NT2/D1 (cell line): ENCODE measurements at regions not wholly inside any gene's neighbourhood (a gene's known extent, or its start where the extent isn't known, plus 50 kb on each side); places are given as distances from the start of the nearest gene placed in this dataset.

Experiments used
- DNase-seq: peaks from one replicate; pipeline ENCODE4 v3.0.0-alpha.2; 2011; ENCODE audit warnings: low read depth, low spot score
- H3K27me3 ChIP-seq: 2 replicates; pipeline ENCODE4 v1.6.0; 2011; ENCODE audit warnings: mild to moderate bottlenecking; ENCODE audit not compliant: insufficient read length, insufficient read depth
- H3K36me3 ChIP-seq: 2 replicates; pipeline ENCODE4 v1.6.1; 2011; ENCODE audit warnings: mild to moderate bottlenecking, low read length, mixed read lengths; ENCODE audit not compliant: insufficient read depth, insufficient read length
- H3K4me1 ChIP-seq: 2 replicates; pipeline ENCODE4 v1.5.1; 2011; ENCODE audit not compliant: insufficient read depth, insufficient read length
- H3K4me3 ChIP-seq: 2 replicates; pipeline ENCODE4 v1.5.1; 2011; ENCODE audit warnings: low read depth; ENCODE audit not compliant: insufficient read length
- H3K9ac ChIP-seq: 2 replicates; pipeline ENCODE4 v1.6.0; 2011; ENCODE audit warnings: low read depth; ENCODE audit not compliant: insufficient read length
- H3K9me3 ChIP-seq: 2 replicates; pipeline ENCODE4 v1.5.1; 2011; ENCODE audit warnings: mild to moderate bottlenecking, low read length; ENCODE audit not compliant: insufficient read depth
- SUZ12 ChIP-seq: IDR thresholded peaks from 2 replicates; pipeline ENCODE4 v1.6.1; 2011; ENCODE audit not compliant: insufficient read length, insufficient read depth; ENCODE audit errors: extremely low read depth
- YY1 ChIP-seq: IDR thresholded peaks from 2 replicates; pipeline ENCODE4 v1.6.1; 2011; ENCODE audit not compliant: insufficient read length, insufficient read depth
- ZNF274 ChIP-seq: IDR thresholded peaks from 2 replicates; pipeline ENCODE4 v1.6.1; 2011; ENCODE audit warnings: mild to moderate bottlenecking, low read depth, low read length

DNA sequence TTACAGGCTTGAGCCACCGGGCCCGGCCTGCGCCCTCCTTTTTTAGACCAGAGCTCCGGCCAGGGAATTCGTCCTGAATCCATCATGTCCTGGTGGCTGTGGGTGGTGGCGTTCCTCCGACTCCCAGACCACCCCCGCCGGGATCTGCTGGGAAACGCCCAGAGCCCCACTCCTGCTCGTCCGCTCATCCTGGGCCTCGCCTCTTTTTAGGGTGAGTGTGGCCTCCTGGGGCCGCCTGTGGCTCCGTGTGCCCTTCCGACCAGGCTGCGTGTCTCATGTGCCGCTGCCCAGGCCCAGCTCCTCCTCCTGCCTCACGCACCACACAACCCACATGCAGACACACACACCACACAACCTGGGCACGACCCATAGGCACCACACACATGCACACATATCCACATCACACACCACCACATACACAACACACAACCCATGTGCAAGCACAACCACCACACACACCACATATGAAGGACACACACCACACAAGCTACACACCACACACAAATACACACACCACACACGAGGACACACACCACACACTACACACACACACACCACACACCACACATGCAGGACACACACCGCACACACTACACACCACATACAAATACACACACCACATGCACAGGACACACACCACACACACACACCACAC lies 946.2 kb downstream of the BRD1 start:
- no peak overlapping the region for H3K4me3 ChIP-seq
- H3K4me1 ChIP-seq, result no peaks in the 10 kb centered on the region
- no peaks in the 10 kb centered on the region for H3K9me3 ChIP-seq
- H3K36me3 ChIP-seq, result no peaks in the 10 kb centered on the region
- no peak for TF ChIP-seq ZNF274
- TF ChIP-seq YY1, result no peak
- TF ChIP-seq SUZ12, result no peak
- H3K9ac ChIP-seq, result no peak overlapping the region
- no peak for DNase-seq
- no peaks in the 10 kb centered on the region for H3K27me3 ChIP-seq

DNA sequence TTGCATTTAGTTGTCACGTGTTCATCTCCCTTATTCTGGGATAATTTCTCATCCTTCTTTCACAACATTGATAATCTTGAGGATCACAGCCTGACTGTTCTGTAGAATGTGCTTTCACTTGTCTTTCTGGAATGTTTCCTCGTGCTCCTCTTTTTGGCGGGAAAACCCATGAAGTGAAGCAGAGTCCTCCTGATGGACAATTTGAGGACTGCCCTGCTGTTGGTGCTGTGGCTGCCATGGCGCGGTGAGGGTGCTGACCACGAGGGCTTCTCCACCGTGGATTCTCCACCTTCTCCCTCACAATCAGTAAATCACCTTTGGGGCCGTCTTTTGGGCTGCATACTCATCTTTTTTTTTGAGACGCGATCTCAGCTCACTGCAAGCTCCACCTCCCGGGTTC lies 946.9 kb downstream of the BRD1 start:
- Histone ChIP-seq H3K36me3 (no peaks in the 10 kb centered on the region), H3K4me1 (no peaks in the 10 kb centered on the region), H3K9ac (no peak overlapping the region), H3K4me3 (no peak overlapping the region), H3K9me3 (no peaks in the 10 kb centered on the region), H3K27me3 (no peaks in the 10 kb centered on the region)
- no peak for DNase-seq
- TF ChIP-seq ZNF274 (no peak), SUZ12 (no peak), YY1 (no peak)

DNA sequence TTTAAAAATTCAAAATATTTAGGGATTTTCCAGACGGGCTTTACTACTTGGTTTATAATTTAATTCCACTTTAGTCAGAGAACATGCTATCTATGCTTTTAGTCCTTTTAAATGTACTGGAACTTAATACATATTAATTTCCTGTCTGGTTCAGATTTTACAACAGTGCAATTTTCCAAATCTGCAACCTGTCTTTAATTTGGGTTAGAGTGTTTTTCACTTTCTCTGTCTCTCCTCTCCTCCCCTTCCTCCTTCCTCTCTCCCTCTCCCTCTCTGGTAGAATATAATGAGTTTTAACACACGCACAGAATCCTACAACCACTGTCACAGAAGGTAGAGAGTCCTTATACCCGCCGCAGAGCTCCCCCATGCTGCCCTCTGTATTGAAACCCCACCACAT lies 950.7 kb downstream of the BRD1 start:
- Histone ChIP-seq H3K36me3 (no peaks in the 10 kb centered on the region), H3K9me3 (no peaks in the 10 kb centered on the region), H3K4me1 (no peaks in the 10 kb centered on the region), H3K9ac (no peak overlapping the region), H3K27me3 (no peaks in the 10 kb centered on the region), H3K4me3 (no peak overlapping the region)
- TF ChIP-seq SUZ12 (no peak), ZNF274 (no peak)
- no peak for DNase-seq

DNA sequence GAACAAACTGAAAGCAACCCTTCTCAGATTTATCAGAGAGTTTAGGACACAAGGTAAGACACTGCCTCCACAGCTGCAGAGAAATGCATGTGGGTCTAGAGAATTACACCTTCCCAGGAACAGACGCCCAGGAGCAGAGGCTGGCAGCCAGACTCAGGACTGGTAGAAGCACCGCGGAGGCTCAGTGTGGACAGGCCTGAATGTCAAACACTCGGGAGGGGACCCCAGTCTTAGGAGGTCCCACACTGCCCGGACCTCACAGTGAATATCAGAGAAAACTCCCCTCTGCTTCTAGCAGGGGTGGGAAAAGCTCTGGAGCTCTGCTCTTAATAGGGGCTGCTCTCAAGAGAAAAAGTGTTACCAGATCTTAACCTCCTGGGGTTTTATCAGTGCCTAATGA lies 952.7 kb downstream of the BRD1 start:
- no peak for DNase-seq
- no peaks in the 10 kb centered on the region for H3K27me3 ChIP-seq
- no peaks in the 10 kb centered on the region for H3K4me1 ChIP-seq
- no peak overlapping the region for H3K4me3 ChIP-seq
- H3K9me3 ChIP-seq, result no peaks in the 10 kb centered on the region
- no peak overlapping the region for H3K9ac ChIP-seq
- H3K36me3 ChIP-seq, result no peaks in the 10 kb centered on the region
- TF ChIP-seq SUZ12, result no peak

DNA sequence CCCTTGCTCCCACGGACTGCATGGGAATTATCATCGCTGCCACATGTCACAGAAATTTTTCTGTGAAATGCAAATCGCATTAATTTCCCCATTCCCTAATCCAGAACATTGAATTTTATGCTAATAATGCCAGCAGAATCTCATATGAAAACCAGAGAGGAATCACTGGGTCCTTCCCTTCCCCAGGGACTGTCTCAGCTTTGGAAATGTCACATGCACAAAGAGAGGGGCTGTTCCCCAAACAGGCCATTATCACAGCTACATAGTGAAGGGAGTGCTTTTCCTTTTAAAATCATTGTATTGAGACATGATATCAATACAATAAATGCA lies 954.5 kb downstream of the BRD1 start:
- no peak for DNase-seq
- H3K36me3 ChIP-seq, result no peaks in the 10 kb centered on the region
- TF ChIP-seq SUZ12 (no peak), ZNF274 (no peak)
- H3K9ac ChIP-seq, result no peak overlapping the region
- no peak overlapping the region for H3K4me3 ChIP-seq
- H3K4me1 ChIP-seq, result peaks cover 3% of the 10 kb centered on the region
- no peaks in the 10 kb centered on the region for H3K9me3 ChIP-seq
- no peaks in the 10 kb centered on the region for H3K27me3 ChIP-seq

DNA sequence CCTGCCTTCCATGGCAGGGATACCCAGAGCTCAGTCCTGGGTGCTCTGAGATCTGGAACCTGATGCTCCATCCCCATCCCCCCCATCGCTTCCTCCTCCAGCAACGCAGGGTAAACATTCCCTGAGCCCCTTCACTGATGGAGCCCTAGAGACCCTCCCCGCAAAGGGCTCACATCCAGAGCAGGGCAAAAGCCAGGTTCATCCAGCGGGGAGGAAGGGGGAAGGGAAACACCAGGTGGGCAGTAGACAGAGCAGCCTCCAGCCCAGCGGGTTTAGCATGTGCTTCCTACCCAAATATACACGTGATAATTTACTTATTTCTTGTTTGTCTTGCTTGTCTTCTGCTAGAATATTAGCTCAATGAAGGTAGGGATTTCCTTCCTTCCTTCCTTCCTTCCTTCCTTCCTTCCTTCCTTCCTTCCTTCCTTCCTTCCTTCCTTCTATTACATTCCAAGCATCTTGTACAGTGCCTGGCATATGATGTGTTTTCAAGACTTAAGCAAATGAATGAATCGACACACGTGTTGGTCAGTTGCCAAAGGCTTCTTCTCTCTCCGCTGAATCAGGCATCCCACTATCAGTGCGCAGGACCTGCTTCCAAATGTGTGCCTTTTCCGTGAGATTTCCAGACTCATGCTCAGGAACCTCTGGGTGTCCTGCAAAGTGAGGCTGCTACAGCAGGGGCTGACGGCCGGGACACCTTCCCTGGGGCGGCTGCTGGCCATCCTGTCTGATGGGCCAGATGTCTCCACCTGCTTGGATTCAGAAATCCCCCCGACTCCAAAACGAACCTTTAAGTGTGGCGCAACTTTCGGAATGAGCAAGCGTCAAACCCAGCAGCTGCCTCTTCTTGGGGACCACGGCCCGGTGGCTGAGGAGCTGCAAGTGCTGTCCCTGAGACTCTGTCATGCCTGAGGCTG lies 955.1 kb downstream of the BRD1 start:
- H3K9ac ChIP-seq, result no peak overlapping the region
- no peak for DNase-seq
- no peaks in the 10 kb centered on the region for H3K9me3 ChIP-seq
- H3K36me3 ChIP-seq, result no peaks in the 10 kb centered on the region
- peaks cover 6% of the 10 kb centered on the region for H3K4me1 ChIP-seq
- H3K4me3 ChIP-seq, result no peak overlapping the region
- TF ChIP-seq ZNF274, result no peak
- TF ChIP-seq YY1, result no peak
- H3K27me3 ChIP-seq, result no peaks in the 10 kb centered on the region

DNA sequence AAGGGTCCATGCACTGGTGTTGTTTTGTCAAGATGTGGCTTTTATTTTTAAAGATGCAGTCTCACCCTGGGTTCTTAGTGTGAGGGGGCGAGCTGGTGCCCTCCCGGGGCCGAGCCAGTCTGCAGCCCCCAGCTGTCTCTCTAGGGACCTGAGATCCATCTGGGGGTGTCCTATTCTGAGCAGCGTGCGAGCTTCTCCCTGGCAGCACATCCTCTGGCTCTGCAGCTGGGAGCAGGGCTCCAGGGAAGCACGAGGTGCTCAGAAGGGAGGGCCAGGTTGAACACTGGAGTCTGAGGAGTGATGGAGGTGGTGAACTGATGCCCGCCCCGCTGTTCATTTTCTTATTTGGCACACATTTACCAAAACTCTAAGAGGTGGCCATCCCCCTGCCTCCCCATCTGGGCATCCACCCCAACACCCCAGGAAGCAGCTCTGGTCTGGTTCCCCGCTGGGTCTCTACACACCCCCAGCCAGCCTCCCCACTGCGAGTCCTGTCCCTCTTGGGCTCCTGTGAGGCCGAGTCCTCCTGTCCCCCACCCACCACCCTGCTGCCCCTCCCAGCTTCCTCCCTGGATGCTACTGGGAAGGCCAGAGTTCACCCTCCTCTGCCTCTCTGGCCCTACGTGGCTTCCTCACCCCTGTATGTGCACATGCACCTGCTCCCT lies 956.4 kb downstream of the BRD1 start:
- no peak for TF ChIP-seq ZNF274
- no peak for DNase-seq
- Histone ChIP-seq H3K4me1 (peaks cover 6% of the 10 kb centered on the region), H3K36me3 (no peaks in the 10 kb centered on the region), H3K9ac (no peak overlapping the region), H3K4me3 (no peak overlapping the region), H3K9me3 (no peaks in the 10 kb centered on the region), H3K27me3 (no peaks in the 10 kb centered on the region)

DNA sequence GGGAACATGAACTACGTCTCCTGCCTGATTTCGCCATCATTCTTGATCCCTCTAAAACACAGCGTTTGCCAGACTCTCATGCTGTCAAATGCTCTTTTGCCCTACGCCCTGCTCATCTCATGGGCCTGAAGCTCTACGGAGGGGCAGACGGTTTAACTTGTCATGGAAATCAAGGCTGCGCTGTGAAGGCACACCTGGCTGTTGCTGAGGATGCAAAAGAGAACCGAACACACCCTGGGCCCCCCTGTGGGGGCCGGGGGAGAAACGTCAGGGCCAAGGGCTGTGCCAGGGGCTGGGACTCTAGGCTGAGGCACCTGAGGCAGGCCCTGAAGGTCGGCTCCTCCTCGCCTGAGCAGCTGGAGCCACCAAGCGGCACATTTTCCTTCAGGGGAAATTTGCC lies 957.2 kb downstream of the BRD1 start:
- TF ChIP-seq SUZ12 (no peak), YY1 (no peak), ZNF274 (no peak)
- Histone ChIP-seq H3K36me3 (no peaks in the 10 kb centered on the region), H3K4me3 (no peak overlapping the region), H3K4me1 (peaks cover 6% of the 10 kb centered on the region), H3K27me3 (no peaks in the 10 kb centered on the region), H3K9ac (no peak overlapping the region), H3K9me3 (no peaks in the 10 kb centered on the region)
- DNase-seq, result no peak
